Fibroblast of skin of back (primary cell): ENCODE measurements at regions not wholly inside any gene's neighbourhood (a gene's known extent, or its start where the extent isn't known, plus 50 kb on each side); places are given as distances from the start of the nearest gene placed in this dataset.
"Not testable (repeated sequence)": the region's sequence is repeated elsewhere in the genome, so short reads cannot be mapped to it uniquely, and the experiment has no call there.

ENCODE experiments used
- DNase-seq: peaks from one replicate; pipeline ENCODE4 v3.0.0-alpha.2; 2013

GRCh38 chr14:71331403-71331802 is 424.1 kb downstream of the PCNX1 start:
- no peak for DNase-seq

DNA sequence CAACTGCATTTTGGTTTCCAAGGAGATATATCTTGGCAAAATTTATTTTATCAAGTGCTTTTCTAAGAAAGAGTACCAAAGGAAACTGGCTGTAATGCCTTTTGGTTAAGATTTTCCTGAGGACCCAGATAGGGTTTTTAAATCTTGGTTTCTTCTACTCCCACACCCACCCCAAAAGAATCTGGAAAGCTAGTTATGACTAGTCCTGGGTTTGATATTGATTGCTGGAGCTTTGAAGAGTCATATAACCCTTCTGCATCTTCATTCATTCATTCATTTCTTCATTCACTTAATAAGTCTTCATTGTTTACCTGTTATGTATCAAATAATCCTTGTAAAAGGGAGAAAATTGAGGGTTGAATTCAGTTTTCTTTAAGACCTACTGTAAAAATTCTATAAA is 425.2 kb downstream of the PCNX1 start:
- DNase-seq, result no peak

DNA sequence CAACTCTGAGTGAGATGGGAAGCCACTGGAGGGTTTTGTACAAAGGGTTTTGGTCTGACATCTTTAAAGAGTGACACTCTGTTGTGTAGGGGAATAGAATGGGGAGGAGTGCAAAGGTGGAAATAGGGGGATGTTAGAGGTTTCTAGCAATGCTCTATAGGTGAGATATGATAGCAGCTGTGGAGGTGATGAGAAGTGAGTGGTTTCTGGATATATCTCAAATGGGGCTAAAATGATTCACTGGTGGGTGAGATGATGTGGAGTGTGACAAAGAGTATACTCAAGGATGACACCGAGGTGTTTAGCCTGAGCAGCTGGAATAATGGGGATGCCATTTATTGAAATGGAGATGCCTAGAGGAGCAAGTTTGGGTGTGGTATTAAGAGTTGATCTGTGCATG is 426.4 kb downstream of the PCNX1 start:
- DNase-seq, result no peak

DNA sequence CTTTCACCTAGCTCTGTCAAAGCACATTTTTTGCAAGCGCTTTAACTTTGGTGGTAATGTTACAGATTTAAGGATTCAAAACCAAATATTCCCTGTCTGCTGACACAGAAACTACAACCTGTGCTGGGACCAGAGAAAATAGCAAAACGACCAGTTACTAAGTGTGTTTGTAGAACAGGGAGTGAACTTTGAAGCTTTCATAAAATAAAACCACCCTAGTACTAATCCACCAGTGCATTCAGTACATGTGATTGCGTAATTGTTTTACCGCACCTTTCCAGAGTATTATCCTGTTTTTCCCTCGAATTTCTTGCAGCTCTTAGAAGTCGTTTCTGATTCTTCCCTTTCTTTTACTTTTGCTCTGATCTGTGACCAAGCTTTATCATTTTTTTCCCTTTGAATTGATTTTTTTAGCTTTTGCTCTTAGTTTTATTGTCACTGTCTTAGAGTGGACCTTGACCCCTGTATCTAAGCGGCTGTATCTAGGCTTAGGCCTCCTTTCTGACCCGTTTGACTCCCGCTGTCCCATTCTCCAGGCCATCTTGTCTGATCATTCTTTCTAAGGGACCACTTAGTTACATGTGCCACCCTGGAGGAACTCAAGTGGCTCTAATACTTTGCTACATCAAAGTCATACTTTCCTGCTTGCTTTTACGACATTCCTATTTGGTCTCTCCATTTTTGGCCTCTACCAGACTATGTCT is 429.4 kb downstream of the PCNX1 start:
- no peak for DNase-seq

- DNase-seq, result no peak
Measured at GRCh38 chr14:71338153-71338552, 430.9 kb downstream of the PCNX1 start.

- no peak for DNase-seq
Measured at GRCh38 chr14:71339650-71340415, 432.6 kb downstream of the PCNX1 start.

- no peak for DNase-seq
Measured at GRCh38 chr14:71341156-71341555, 433.9 kb downstream of the PCNX1 start.

DNA sequence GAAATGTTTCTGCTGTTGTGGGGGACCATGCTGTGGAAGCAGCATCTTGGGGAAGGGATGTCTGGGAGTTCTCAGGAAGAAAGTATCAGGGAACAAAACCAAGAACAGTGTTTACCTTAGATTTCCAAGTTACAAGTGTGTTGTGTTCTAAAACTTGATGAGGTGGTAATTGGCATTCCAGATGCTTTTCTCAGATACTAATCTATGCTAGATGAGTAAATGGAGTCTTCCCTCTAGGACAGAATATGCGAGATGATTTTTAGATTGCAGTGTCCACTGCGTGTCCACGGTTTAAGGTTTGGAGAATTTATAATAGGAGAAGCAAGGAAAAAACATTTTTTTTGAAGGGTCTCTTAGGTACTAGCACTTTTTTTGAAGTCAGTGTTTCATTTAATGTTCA is 436.5 kb downstream of the PCNX1 start:
- no peak for DNase-seq

DNA sequence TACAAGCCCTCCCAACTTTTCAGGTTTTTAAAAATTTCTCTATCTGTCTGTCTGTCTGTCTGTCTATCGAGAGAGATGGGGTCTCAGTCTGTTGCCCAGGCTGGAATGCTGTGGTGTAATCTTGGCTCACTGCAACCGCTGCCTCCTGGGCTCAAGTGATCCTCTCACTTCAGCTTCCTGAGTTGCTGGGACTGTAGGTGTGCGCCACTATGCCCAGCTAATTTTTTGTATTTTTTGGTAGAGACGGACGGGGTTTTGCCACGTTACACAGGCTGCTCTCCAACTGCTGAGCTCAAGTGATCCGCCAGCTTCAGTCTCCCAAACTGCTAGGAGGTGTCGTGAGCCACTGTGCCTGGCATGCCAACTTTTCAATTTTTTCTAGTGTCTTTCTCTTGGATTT is 437.2 kb downstream of the PCNX1 start:
- no peak for DNase-seq

GRCh38 chr14:71346685-71347084 is 439.4 kb downstream of the PCNX1 start:
- DNase-seq, result no peak

DNA sequence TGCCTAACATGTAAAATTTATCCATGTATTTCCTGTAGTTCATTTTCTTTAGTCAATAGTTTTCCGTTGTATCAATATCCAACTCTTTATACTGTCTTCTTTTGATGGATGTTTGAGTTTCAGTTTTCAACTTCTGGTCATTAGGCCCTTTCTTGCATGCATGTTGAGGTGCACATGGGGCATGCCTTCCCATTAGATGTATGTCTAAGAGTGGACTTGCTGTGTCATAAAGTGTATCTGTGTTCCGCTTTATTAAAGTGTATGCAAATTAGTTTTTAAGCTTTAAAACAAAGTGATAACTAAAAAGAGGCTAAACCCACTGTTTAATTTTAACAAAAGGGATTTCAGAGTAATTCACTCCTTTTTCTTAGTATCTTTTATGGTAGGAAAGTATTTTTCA is 441.1 kb downstream of the PCNX1 start:
- DNase-seq, result no peak

GRCh38 chr14:71348817-71349216 is 441.6 kb downstream of the PCNX1 start:
- DNase-seq, result no peak

DNA sequence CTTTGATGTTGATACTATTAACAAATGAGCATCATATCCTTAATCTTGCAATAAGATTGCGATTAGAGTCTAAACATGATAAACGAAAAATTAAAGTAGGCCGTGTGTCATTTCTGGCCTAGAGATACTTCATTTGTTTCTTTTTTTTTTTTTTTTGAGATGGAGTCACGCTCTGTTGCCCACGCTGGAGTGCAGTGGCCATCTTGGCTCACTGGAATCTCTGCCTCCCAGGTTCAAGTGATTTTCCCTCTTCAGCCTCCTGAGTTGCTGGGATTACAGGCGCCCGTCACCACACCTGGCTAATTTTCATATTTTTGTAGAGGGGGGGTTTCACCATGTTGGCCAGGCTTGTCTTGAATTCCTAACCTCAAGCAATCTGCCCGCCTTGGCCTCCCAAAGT is 446.9 kb downstream of the PCNX1 start:
- no peak for DNase-seq

- peak; percentile 54 for DNase-seq
Measured at GRCh38 chr14:71354801-71355200, 447.5 kb downstream of the PCNX1 start.

DNA sequence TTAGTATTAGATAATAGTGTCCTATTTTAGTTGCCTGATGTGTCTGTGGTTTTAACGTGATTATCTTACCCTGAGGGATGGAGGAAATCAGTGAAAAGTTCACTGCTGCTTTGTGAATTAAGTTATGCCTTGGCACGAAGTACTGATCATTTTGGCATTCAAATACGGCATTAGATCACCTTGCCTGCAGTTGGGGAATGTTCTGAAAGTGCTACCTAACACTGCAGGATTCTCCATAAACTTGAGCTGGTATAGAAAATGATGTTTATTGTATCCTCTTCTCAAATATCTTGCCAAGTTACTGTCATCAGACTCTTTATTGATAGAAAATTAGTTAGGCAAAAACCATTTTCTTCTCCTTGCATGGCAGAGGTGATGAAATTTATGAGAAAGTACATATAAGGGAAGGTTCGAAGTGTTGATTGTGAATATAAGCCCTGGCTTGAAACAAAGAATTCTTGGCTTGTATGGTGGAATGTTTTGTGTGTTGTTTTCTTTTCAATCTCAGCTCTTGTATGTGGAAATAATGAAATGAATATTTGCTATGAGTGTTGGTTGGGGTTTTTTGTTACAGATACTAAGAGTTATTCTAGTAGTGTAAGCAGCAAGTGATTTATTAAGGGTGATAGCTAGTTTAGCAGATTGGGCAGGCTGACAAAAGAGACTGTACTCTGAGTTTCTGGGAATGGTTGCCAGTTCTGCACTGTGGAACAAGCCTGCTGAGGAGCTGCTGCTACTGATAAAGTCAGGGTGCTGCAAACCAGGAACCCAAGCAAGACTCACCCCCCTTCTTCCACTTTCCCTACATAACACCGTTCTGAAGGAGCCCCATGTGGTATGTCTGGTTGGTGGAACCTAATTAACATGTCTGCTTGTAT is 448.3 kb downstream of the PCNX1 start:
- DNase-seq, result peak; percentile 76

- no peak for DNase-seq
Measured at GRCh38 chr14:71358209-71358931, 451.1 kb downstream of the PCNX1 start.

DNA sequence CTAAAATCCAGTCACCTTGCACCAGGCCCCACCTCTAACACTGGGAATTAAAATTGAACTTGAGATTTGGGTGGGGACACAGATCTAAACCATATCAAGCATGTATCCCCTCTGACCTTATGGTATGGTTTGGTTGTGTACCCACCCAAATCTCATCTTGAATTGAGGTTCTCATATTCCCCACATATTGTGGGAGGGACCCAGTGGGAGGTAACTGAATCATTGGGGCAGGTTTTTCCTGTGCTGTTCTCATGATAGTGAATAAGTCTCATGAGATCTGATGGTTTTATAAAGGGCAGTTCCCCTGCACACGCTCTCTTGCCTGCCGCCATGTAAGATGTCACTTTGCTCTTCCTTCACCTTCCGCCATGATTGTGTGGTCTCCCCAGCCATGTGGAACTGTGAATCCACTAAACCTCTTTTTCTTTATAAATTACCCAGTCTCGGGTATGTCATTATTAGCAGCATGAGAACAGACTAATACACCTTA is 451.7 kb downstream of the PCNX1 start:
- not testable (repeated sequence) for DNase-seq

- DNase-seq, result no peak
Measured at GRCh38 chr14:71359823-71360222, 452.6 kb downstream of the PCNX1 start.

GRCh38 chr14:71361336-71361735 is 454.1 kb downstream of the PCNX1 start:
- no peak for DNase-seq

- no peak for DNase-seq
Measured at GRCh38 chr14:71361874-71362273, 454.6 kb downstream of the PCNX1 start.

- no peak for DNase-seq
Measured at GRCh38 chr14:71362282-71362681, 455.0 kb downstream of the PCNX1 start.

GRCh38 chr14:71362920-71363584 is 455.8 kb downstream of the PCNX1 start:
- DNase-seq, result peak; percentile 66
